Epithelial cell of proximal tubule (primary cell): ENCODE measurements at regions not wholly inside any gene's neighbourhood (a gene's known extent, or its start where the extent isn't known, plus 50 kb on each side); places are given as distances from the start of the nearest gene placed in this dataset.

ENCODE experiments used
- DNase-seq: peaks from one replicate; pipeline ENCODE4 v3.0.0-alpha.2; 2011; ENCODE audit warnings: low read depth
- H3K4me3 ChIP-seq: 2 replicates; pipeline ENCODE4 v1.5.1; 2011; ENCODE audit warnings: low read depth, mild to moderate bottlenecking, low read length
- CTCF ChIP-seq: conservative IDR thresholded peaks from 2 replicates; pipeline ENCODE4 v1.5.1; 2012; ENCODE audit warnings: low read depth, mild to moderate bottlenecking, low read length

- no peak overlapping the region for H3K4me3 ChIP-seq
- no peak for DNase-seq
- no peak for TF ChIP-seq CTCF
Observed at GRCh38 chr10:42924484-42924883, 141.9 kb downstream of the BMS1 start.

- no peak for DNase-seq
- no peak overlapping the region for H3K4me3 ChIP-seq
- TF ChIP-seq CTCF, result no peak
Observed at GRCh38 chr10:42926843-42927242, 144.2 kb downstream of the BMS1 start.

- no peak for TF ChIP-seq CTCF
- DNase-seq, result no peak
Observed at GRCh38 chr10:42928064-42928463, 145.5 kb downstream of the BMS1 start.

GRCh38 chr10:42929236-42929635 lies 146.6 kb downstream of the BMS1 start:
- DNase-seq, result no peak
- TF ChIP-seq CTCF, result no peak
- no peak overlapping the region for H3K4me3 ChIP-seq

More at GRCh38 chr10:42928064-42928463, 145.5 kb downstream of the BMS1 start:
- no peak overlapping the region for H3K4me3 ChIP-seq

GRCh38 chr10:42929993-42930392 lies 146.9 kb upstream of the RET start:
- H3K4me3 ChIP-seq, result no peak overlapping the region
- TF ChIP-seq CTCF, result no peak
- no peak for DNase-seq

- no peak overlapping the region for H3K4me3 ChIP-seq
- DNase-seq, result no peak
- no peak for TF ChIP-seq CTCF
Observed at GRCh38 chr10:42930516-42931192, 146.2 kb upstream of the RET start.

GRCh38 chr10:42932116-42932515 lies 144.8 kb upstream of the RET start:
- TF ChIP-seq CTCF, result no peak
- no peak overlapping the region for H3K4me3 ChIP-seq
- no peak for DNase-seq
